ENCODE measurements at regions not wholly inside any gene's neighbourhood (a gene's known extent, or its start where the extent isn't known, plus 50 kb on each side); places are given as distances from the start of the nearest gene placed in this dataset.

DNA sequence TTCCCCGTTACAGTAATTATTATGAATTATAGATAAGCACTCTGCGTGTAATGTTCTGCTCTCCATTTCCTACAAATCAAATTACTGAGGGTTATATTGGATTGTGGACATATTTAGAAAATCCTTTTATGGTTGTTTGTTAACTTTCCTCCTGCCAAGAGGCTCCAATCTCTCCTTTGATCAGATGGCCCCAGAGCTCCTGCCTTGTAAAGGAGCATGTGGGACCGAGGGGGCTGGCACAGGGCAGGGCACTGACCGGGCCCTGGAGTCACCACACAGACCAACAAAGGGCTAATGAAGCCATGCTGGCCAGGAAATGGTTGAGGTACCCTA is 415.9 kb downstream of the EFNA5 start:
- DNase-seq = no peak

GRCh38 chr5:107254214-107254901 is 416.4 kb downstream of the EFNA5 start:
- peak; percentile 5 for DNase-seq

GRCh38 chr5:107253246-107253645 is 417.5 kb downstream of the EFNA5 start:
- DNase-seq = no peak

DNA sequence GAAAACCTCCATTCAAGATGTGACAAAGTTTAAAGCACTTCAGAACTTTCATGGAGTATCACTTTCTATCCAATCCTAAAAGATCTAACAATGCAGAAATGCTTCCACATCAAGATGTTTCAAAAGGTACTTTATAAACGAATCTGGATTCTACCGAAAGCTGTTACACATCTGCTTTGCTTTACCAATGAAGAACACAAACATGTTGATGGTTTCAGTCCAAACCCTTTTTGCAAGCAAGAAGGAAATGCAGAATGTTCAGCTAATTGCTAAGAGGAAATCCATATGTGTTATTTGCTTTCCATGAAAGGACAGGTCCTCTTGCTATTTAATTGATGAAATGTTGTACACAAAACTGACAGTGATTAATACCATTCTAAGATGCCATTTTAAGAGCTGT is 419.6 kb downstream of the EFNA5 start:
- no peak for DNase-seq

- DNase-seq = peak; percentile 33
These were observed 422.6 kb downstream of the EFNA5 start for GRCh38 chr5:107248066-107248695.

DNA sequence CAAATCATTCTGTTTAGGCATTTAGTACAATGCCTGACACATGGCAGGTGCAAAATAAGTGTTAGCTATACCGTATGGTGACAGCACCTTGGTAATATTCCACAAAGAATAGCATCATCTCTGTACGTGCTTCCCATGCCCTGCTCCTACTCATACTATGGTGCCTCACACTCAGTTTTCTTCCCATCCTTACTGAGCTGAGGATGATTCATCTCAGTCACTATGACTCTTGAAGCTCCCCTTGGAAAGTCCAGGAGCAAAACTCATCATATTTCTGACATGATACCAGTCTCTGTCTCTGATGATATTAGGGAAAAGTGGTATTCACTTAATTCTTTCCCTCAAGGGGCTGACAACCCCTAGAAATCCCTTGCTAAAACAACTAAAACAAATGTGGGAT is 423.3 kb downstream of the EFNA5 start:
- no peak for DNase-seq

DNA sequence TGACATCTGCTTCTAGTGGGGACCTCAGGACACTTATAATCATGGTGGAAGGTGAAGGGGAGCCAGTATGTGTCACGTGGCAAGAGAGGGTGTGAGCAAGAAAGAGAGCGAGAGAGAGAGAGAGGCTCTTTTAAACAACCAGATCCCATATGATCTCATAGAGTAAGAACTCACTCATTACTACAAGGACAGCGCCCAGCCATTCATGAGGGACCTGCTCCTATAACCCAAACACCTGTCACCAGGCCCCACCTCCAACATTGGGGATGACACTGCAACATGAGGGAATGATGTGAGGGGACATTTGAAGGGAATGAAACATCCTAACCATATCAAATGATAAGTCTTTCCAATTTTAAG is 427.5 kb downstream of the EFNA5 start:
- no peak for DNase-seq

DNA sequence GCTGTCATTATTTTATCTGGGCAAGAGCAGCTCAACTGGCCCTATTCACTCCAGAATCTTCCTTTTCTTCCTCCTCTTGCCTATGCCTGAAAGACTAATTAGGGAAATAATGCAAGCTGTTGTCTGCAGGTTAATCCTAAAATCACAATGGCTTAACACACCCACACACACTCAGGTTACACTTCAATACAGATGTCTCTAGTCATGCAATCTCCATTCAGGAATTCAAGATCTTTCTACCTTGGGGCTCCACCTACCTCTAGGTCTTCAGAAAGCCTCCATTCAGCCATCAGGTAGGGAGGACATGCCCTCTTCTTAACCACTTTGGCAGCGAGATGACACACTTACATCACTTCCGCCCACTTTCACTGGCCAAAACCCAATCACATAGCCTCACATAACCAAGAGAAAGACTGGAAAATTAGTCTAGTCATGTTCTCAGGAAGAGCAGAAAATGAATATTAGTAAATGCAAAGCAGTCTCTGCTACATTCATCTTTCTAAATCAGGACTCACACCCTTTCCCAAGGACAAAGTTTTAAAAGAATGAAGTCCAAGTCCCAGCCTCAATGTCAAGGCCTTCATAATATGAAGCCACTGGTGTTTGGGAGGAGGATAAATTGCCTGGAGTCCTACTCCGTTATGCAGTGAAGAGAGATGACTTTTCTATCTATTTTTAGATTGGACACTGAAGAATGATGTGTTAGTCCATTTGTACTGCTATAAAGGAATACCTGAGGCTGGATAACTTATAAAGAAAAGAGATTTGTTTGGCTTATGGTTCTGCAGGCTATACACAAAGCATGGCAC is 428.1 kb downstream of the EFNA5 start:
- DNase-seq = no peak

GRCh38 chr5:107241841-107242240 is 428.9 kb downstream of the EFNA5 start:
- DNase-seq = no peak

DNA sequence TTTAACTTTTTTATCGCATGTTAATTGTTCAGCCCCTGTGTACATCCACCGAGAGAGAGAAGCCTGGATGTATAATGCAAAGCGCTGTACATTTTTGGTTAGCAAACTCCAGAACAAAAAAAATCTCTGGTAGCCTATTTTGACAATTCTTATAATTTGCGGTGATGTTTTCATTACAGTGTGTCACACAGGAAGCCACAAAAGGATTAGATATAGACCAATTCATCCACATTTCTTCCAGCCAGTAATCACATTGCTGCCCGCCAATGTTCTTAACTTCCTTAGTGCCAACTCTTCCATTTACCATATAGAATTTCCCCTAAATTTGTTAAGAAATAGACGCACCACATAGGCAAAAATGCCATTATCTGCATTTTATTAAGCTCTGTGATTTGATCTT is 435.6 kb downstream of the EFNA5 start:
- no peak for DNase-seq

- DNase-seq = no peak
These were observed 437.9 kb downstream of the EFNA5 start for GRCh38 chr5:107232788-107233187.

DNA sequence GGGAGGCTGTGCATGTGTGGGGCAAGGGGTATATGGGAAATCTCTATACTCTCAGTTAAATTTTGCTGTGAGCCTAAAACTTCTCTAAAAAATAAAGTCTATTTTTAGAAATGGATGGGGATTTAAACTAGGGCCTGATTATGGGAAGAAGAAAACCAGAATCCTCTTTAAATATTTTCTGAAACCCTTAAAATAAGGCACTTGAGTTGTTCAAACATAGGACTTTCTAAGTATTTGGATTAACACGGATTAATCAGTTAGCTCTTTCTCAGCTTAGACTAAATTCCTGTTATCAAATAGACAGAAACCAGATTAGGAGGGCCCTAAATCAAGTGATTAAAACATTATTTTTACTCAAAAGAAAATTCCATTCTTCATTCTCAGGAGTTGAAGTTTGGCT is 438.4 kb downstream of the EFNA5 start:
- DNase-seq = no peak

DNA sequence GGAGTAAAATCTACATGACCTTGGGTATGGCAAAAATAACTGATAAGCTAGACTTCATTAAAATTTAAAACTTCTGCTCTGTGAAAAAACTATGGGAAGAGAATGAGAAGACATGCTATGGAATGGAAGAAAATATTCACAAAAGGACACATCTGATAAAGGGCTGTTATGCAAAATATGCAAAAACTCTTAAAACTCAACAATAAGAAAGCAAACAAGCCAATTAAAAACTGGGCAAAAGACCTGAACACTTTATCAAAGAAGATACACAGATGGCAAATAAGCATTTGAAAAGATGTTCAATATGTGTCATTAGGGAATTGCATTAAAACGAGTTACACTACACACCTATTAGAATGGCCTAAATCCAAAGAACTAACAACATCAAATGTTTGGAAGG is 439.5 kb downstream of the EFNA5 start:
- DNase-seq = no peak

DNA sequence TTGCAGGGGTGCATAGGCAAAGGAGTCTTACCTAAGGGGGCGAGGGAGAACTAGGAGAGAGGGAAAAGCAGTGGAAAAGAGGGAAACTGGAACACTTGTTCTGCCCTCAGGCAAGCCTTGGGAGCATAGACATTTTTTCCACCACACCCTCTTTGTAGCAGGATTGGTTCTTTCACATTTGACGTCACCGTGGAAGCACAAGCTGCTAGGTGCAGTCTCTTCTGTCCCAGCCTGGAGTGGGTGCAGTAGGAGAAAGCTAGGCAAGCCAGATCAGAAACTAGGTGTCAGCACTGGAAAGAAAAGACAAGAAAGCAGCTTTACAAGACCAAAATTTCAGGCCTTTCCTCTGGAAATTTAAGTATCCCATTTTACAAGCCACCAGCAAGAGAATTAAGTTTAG is 440.4 kb downstream of the EFNA5 start:
- DNase-seq = no peak

DNA sequence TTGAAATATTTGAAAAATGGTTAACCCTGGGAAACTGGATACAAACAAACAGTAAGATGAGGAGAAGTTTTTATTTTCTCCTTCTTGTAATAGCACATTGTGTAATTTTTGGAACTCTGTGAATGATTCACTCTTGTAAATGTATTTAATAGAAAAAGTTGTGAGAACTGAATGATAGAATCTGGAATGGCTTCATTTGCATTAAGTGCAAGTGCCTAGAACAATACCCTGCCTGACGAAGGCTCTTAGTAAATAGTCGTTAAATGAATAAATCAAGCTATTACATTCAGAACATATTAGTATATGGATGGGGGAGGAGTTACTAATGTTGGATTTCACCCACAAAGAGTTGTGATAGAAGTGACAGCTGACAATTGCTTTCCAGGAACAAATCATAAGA is 442.5 kb downstream of the EFNA5 start:
- DNase-seq = no peak

DNA sequence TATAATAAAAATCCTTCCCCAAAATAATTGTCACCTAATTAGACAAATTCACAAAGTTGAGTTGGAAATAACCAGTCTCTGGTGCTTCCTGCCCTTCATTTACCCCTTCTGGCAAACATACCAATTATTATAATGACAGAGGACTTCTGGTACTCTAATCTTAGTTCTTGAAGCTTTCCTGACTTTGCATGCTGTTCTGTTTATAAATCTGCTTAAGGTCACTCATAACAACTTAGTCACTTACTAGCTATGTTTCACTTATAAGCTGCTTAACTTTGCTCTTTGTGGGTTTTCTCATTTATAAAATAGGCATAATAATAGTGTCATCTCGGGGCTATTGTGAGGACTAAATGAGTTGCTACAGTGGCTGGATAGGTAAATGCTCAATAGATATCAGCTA is 446.5 kb downstream of the EFNA5 start:
- no peak for DNase-seq

DNA sequence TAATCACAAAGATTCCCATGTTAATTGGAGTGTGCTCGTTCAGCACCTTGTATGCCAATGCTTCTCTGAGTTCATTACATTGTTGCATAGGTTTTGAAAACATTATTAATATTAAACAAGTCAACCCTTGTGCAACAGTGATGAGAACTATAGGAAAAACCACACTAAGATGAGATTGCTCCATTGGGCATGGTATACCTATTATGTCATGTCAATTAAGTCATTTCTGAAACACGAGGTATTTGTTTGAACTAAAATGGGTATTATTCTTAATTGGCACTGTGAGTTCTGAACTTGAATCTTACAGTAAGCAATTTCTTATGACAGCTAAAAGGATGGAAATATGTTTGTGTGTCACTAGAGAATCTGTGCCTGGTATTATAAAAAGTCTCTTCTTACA is 447.7 kb downstream of the EFNA5 start:
- no peak for DNase-seq

- no peak for DNase-seq
These were observed 450.7 kb downstream of the EFNA5 start for GRCh38 chr5:107219993-107220392.

GRCh38 chr5:107218457-107219193 is 452.1 kb downstream of the EFNA5 start:
- no peak for DNase-seq

- no peak for DNase-seq
These were observed 453.0 kb downstream of the EFNA5 start for GRCh38 chr5:107217721-107218130.

GRCh38 chr5:107216587-107216986 is 454.1 kb downstream of the EFNA5 start:
- no peak for DNase-seq

DNA sequence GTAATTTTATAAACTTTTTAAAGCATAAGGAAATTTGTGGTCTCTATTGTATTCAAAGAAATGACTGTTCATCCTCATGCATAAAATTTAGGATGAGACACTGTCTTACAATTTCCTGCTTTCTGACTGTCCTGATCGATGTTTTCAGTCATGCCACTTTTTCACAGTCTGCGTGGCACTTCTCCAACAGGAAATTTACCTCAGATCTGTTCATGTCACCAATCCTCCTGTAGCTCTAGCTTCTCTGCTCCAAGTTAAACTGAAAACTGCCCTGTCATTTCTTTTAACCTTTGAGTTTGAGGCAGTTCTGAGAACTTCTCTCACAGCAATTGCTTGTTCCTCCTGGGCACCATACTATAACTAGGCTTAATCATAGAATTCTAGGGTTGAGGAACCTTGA is 455.1 kb downstream of the EFNA5 start:
- no peak for DNase-seq

GRCh38 chr5:107213025-107213424 is 457.7 kb downstream of the EFNA5 start:
- DNase-seq = no peak

GRCh38 chr5:107211630-107212029 is 459.1 kb downstream of the EFNA5 start:
- no peak for DNase-seq

All from CD4-positive, alpha-beta T cell treated with Interleukin-4 for 4 hours (primary cell).